Activated CD4-positive, alpha-beta T cell treated with anti-CD3 and anti-CD28 coated beads, Interleukin-2, Interleukin-4, amounts not matched to agents 100 ng/mL and 50 ng/mL, durations not matched to agents 16 hours and 8 hours (primary cell): ENCODE measurements at regions not wholly inside any gene's neighbourhood (a gene's known extent, or its start where the extent isn't known, plus 50 kb on each side); places are given as distances from the start of the nearest gene placed in this dataset.
A peak's percentile ranks its signal among the peaks of the same experiment; 100 is the strongest.
"Not testable (repeated sequence)": the region's sequence is repeated elsewhere in the genome, so short reads cannot be mapped to it uniquely, and the experiment has no call there.

Experiments used
- DNase-seq: peaks from one replicate; pipeline ENCODE4 v3.0.0-alpha.2; 2020; ENCODE audit warnings: low spot score

- no peak for DNase-seq
Observed at GRCh38 chr2:190005513-190005912, 57.0 kb downstream of the MSTN start.

- DNase-seq = no peak
Observed at GRCh38 chr2:189999661-190000060, 62.9 kb downstream of the MSTN start.

- not testable (repeated sequence) for DNase-seq
Observed at GRCh38 chr2:189998665-189999064, 63.9 kb downstream of the MSTN start.

- DNase-seq = no peak
Observed at GRCh38 chr2:189997016-189997415, 65.5 kb downstream of the MSTN start.

GRCh38 chr2:189995679-189996078 is 66.8 kb downstream of the MSTN start:
- no peak for DNase-seq

- DNase-seq = peak; percentile 25
Observed at GRCh38 chr2:189982780-189983394, 79.6 kb downstream of the MSTN start.

DNA sequence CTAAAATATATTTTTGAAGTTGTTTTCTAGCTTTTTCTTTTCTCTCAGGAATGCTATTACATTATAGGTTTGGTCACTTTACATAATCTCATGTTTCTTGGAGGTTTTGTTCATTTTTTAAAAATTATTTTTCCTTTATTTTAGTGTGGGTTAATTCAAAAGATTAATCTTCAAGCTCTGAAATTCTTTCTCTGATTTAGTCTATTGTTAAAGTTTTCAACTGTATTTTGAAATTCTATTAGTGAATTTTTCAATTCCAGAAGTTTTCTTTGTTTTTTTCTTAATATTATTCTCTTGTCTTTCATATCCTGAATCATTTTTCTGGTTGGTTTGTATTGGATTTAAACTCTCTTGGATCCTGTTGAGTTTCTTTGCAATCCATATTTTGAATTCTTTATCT is 80.4 kb downstream of the MSTN start:
- DNase-seq = no peak

DNA sequence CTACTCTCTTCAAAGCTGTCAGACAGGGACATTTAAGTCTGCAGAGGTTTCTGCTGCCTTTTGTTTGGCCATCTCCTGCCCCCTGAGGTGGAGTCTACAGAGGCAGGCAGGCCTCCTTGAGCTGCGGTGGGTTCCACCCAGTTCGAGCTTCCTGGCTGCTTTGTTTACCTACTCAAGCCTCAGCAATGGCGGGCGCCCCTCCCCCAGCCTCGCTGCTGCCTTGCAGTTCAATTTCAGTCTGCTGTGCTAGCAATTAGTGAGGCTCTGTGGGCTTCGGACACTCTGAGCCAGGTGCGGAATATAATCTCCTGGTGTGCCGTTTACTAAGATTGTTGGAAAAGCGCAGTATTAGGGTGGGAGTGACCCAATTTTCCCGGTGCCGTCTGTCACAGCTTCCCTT is 86.0 kb downstream of the MSTN start:
- not testable (repeated sequence) for DNase-seq

GRCh38 chr2:189960346-189960745 is 102.2 kb downstream of the MSTN start:
- DNase-seq = no peak

DNA sequence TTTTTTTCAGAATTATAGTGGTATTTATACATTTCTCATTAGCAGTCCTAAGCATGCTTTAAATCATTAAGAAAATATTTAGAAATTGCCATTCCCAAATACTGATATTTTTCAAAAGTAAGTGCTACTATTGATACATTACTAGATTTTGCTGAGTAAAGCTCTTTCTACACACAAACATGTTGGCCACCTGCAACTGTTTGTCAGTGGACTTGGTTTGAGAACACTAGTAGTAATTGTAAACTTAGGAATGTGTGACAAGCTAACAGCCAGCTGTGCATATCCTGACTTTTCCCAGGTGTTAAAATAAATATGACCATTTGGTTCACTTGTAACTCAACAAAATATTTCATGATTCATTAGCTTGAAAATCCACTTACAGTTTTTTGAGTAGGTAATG is 103.1 kb downstream of the MSTN start:
- DNase-seq = no peak

GRCh38 chr2:189954989-189955388 is 107.5 kb downstream of the MSTN start:
- no peak for DNase-seq

DNA sequence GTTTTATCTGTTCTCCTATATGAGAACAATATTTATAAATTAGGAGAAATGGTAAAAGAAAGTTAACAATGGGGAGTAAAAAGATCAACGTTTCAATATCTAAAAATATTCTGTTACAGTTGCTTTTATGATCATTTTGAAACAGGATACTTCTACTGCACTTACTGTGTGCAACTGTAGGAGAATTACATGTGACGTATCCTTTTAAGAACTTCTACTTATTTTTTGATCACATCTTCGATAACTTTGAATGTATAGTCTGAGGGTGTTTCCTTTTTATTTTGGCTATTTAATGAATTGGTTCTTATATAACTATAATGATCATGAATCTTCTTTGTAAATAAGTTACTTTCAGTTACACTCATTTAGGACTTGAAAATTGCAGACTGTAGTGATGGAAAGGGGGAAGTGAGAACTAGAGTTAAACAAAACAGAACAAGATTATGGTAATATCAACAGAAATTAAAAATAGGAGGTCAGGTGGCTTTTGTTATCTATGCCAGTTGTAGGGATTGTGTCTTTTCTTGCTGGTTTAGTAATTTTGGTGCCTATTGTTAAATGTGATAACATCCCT is 109.9 kb downstream of the MSTN start:
- no peak for DNase-seq

DNA sequence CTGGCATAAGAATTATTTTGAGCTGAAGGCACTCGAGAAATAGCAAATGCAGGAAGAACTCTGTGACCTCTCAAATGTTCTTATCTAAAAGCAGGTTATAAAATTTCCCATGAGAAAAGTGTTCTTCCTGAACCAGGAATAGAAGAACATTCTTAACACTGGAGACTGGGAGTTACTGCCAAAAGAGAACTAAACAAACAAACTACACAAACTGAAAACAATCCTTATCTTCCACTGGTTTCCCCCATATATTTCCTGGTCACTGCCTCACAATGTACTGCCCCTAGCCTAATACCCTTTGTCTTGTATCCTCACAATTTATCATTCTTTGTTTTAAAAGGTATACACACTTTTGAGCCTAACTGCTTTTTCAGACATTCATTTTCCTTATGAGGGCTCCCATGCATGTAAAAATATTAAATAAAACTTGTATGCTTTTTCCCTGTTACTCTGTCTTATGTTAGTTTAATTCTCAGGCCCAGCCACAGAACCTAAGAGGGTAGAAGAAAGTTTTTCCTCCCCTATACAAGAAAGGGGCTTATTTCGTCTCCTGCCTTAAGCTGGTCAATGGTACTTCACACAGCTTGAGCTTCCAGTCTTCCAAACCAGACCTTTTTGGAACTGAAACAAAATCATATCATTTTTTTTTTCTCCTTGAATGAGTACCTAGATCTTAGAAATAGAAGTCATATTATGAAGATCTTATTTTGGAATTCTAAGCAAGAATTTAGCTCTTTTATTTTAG is 110.6 kb downstream of the MSTN start:
- DNase-seq = no peak

DNA sequence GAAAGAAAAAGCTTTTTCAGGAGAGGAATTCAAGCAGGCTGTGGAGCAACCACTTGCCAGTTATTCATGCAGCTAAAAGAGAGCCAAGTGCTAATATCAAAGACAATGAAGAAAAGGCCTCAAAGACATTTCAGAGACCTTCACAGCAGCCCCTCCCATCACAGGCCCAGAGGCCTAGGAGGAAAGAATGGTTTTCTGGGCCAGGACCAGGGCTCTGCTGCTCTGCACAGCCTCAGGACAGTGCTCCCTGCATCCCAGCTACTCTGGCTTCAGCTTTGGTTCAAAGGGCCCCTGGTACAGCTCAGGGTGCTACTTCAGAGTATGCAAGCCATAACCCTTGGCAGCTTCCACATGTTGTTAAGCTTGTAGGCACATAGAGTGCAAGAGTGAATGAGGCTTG is 119.5 kb downstream of the MSTN start:
- no peak for DNase-seq

DNA sequence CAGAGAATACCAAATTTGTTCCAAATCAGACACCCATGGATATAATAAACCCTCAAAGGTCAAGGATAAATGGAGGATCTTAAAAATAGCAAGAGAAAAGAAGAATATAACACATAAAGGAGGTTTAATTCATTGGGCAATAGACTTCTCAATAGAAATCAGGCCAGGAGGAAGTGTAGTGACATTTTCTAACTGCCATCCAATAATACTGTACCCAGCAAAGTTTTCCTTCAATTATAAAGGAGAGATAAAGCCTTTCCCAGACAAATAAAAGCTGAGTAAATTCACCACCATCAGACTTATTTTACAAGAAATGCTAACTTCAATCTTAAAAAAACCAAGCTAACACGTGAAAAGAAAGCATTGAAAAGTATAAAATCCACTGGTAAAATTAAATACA is 121.6 kb downstream of the MSTN start:
- no peak for DNase-seq

GRCh38 chr2:189937691-189938090 is 124.8 kb downstream of the MSTN start:
- no peak for DNase-seq

- no peak for DNase-seq
Observed at GRCh38 chr2:189933911-189934399, 128.6 kb downstream of the MSTN start.

- DNase-seq = no peak
Observed at GRCh38 chr2:189933041-189933440, 129.5 kb downstream of the MSTN start.

- DNase-seq = no peak
Observed at GRCh38 chr2:189927823-189928222, 134.7 kb downstream of the MSTN start.
